ENCODE measurements at regions not wholly inside any gene's neighbourhood (a gene's known extent, or its start where the extent isn't known, plus 50 kb on each side); places are given as distances from the start of the nearest gene placed in this dataset.
"Not testable (repeated sequence)": the region's sequence is repeated elsewhere in the genome, so short reads cannot be mapped to it uniquely, and the experiment has no call there.

DNA sequence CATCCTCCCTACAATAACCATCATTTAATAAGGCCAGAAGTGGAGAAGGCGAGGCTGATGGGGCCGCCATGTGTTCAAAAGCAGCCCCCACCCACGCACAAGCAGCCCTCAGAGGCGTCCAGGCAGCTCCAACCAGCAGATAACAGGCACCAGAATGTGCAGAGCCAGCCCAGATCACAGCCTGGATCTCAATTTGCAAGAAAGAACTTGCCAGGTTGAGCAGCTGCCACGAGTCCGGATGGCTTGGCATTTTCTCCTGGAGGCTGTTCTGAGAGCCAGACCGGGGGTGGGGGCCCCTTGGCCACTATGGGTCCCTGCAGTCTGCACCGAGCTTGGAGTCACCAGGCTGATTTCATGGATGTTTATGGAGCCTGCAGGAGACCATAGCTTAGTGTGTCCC is 338.1 kb downstream of the PREX1 start:
- TF ChIP-seq, protein P1, sequence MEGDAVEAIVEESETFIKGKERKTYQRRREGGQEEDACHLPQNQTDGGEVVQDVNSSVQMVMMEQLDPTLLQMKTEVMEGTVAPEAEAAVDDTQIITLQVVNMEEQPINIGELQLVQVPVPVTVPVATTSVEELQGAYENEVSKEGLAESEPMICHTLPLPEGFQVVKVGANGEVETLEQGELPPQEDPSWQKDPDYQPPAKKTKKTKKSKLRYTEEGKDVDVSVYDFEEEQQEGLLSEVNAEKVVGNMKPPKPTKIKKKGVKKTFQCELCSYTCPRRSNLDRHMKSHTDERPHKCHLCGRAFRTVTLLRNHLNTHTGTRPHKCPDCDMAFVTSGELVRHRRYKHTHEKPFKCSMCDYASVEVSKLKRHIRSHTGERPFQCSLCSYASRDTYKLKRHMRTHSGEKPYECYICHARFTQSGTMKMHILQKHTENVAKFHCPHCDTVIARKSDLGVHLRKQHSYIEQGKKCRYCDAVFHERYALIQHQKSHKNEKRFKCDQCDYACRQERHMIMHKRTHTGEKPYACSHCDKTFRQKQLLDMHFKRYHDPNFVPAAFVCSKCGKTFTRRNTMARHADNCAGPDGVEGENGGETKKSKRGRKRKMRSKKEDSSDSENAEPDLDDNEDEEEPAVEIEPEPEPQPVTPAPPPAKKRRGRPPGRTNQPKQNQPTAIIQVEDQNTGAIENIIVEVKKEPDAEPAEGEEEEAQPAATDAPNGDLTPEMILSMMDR (IDR thresholded peaks at IDR 0.05) = no peak
- FAIRE-seq = no peak

DNA sequence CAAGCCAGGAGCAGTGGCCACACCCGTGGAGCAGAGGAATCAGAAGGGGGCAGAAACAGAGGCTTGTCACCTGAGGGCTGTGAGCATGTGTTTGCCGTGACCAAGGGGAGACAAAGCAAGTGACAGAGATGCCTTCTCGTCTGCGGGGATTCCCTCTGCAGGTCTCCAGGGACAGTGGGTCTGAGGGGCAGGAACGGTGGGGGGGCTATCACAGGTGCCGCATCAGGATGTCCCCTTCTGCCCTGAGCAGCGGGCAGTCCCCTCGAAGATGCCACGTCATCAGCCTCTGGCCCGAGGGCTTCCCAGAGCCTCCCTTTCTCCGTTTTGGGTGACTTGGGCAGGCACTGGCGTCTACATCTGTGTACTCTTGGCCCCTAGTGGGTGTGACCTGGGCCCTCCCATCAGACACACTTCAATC is 338.7 kb downstream of the PREX1 start:
- Histone ChIP-seq H3K4me1 (no peaks in the 10 kb centered on the region), H3K4me3 (no peak overlapping the region), H3K9me3 (no peaks in the 10 kb centered on the region), H3K27me3 (no peaks in the 10 kb centered on the region), H3K27ac (no peak overlapping the region), H3K36me3 (no peaks in the 10 kb centered on the region)
- 55 to 67% methylated on average over 11 to 12 of the region's 12 CpGs for WGBS, 2 donors
- ATAC-seq (no peak), DNase-seq (no peak), FAIRE-seq (no peak)
- TF ChIP-seq, protein P1 (IDR thresholded peaks at IDR 0.05) = no peak
- intact Hi-C loops (cut with DNase I) = no loop called here

More for the DNA sequence above, 338.1 kb downstream of the PREX1 start:
- no peaks in the 10 kb centered on the region for H3K27me3 ChIP-seq
- ATAC-seq (no peak), DNase-seq (no peak)
- no peaks in the 10 kb centered on the region for H3K36me3 ChIP-seq
- WGBS, 2 donors = 32 to 50% methylated on average over 8 of the region's 8 CpGs
- no peak overlapping the region for H3K27ac ChIP-seq
- H3K4me1 ChIP-seq = no peaks in the 10 kb centered on the region
- H3K4me3 ChIP-seq = no peak overlapping the region
- intact Hi-C loops (cut with DNase I) = no loop called here
- H3K9me3 ChIP-seq = no peaks in the 10 kb centered on the region

DNA sequence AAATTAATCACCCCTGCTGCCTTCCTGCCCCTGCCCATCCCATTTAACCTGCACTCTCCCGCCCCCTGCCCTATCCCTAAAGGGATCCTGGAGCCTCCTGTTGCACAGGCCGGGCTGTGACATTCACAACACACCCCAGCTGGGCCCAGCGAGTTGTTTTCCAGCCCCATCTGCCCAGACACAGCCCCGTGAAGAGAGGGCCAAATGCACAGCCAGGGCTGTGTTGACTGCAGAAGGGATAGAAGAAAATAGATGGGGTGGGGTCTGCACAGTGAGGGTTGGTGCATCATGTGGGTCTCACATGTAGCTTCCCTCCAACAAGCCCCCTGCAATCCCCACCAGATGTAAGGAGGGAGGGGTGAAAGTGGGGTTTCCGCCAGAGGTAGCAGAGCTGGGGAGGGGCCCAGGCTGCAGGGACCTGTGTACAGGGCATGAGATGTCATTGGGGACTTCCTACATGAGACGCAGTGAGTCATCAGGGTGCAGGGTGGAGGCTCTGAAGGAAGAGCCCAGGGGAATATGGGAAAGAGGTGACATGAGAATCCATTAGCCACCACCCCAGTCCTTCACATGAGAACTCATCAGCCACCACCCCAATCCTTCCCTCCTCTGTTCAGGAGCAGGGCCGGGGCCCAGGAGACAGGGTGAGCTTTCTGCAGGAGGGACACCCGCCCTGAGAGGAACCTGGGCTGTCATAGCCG is 339.3 kb downstream of the PREX1 start:
- FAIRE-seq; ATAC-seq; H3K4me3 ChIP-seq; H3K9me3 ChIP-seq; H3K4me1 ChIP-seq; DNase-seq; H3K36me3 ChIP-seq; H3K27me3 ChIP-seq; intact Hi-C loops (cut with DNase I); H3K27ac ChIP-seq: not testable (repeated sequence)
- WGBS, 2 donors = 45 to 52% methylated on average over 8 to 9 of the region's 9 CpGs

DNA sequence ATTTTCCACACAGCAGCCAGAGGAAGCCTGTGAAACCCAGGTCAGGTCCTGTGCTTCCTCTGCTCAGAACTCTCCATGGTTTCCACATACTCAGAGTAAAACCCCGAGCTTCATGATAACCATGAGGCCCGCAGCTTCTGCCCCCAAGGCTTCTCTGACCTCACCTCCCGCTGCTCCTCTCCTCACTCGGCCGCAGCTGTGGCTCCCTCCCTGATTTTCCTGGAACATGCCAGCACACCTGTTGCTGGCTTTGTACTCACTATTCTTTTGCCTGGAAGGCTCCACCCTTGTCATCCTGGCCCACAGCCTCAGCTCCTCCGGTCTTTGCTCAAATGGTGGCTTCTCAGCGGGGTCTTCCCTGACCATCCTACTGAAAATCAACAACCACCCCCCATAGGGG is 341.7 kb downstream of the PREX1 start:
- ATAC-seq (no peak), DNase-seq (no peak), FAIRE-seq (no peak)
- Histone ChIP-seq H3K4me3 (no peak overlapping the region), H3K27ac (no peak overlapping the region), H3K36me3 (no peaks in the 10 kb centered on the region), H3K4me1 (no peaks in the 10 kb centered on the region), H3K9me3 (no peaks in the 10 kb centered on the region), H3K27me3 (no peaks in the 10 kb centered on the region)
- intact Hi-C loops (cut with DNase I) = no loop called here
- TF ChIP-seq, protein P1 (IDR thresholded peaks at IDR 0.05) = no peak
- 39 to 59% methylated on average over 7 of the region's 7 CpGs for WGBS, 2 donors

DNA sequence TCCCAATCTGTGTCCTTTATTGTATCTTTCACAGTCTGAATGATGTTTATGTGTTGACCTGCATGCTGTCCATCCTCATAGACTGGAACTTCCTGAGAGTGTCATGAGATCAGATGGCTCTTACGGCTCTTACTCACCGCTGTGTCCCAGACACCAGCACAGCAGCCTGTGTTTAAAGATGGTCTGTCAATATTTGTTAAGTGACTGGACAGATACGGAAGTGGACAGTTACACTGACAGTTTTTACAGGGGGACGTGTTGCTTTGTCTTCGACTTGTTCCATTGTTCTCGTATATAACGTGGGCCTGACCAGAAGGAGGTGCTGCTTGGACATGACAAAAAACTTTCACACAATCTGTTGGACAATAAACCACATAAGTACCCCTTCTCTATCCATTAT is 342.6 kb downstream of the PREX1 start:
- H3K9me3 ChIP-seq; H3K36me3 ChIP-seq; H3K27ac ChIP-seq; DNase-seq; intact Hi-C loops (cut with DNase I); FAIRE-seq; H3K4me3 ChIP-seq; H3K27me3 ChIP-seq; H3K4me1 ChIP-seq: not testable (repeated sequence)
- WGBS, 2 donors = 38 to 44% methylated on average over 7 of the region's 7 CpGs
- peak in 1 of 4 donors; percentile 60 for ATAC-seq

DNA sequence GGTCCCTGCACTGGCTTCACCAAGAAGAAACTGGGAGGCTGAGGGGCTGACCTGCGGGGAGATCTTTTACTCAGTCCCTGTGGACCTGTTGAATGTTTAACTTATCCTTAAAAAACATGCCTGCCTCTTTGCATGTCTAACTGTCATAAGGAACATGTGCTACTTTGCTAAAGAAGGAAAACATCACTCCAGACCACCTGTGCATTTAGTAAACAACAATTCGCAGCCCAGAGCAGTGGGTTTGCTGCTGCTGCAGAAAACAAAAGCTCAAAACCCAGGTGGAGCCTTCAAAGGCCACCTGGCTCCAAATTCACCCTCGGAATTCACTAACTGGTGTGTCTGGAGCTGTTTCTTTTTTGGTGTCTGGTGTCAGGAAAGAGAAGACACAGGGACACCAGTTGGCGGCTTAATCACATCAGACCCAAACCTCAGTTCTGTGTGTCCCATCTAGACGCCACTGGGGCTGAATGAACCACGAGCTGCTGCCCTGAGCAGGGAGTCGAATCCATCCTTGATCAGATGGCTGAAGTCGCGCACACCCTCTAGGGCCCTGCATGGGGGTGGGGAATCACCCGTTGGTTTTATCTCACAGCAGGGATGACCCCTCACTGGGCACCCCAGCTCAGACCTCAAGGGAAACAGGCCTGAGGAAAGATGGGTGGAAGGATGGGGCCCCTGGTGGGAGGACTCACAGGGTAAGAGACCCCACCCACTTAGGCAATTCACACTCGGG is 344.3 kb downstream of the PREX1 start:
- no peak overlapping the region for H3K27ac ChIP-seq
- no peak overlapping the region for H3K4me3 ChIP-seq
- intact Hi-C loops (cut with DNase I) = no loop called here
- FAIRE-seq (no peak), DNase-seq (no peak), ATAC-seq (no peak)
- no peaks in the 10 kb centered on the region for H3K36me3 ChIP-seq
- 41 to 52% methylated on average over 11 of the region's 11 CpGs for WGBS, 2 donors
- TF ChIP-seq, protein P1 (IDR thresholded peaks at IDR 0.05) = no peak
- no peaks in the 10 kb centered on the region for H3K27me3 ChIP-seq
- no peaks in the 10 kb centered on the region for H3K9me3 ChIP-seq
- H3K4me1 ChIP-seq = no peaks in the 10 kb centered on the region
